Testis (tissue), 2 donors: ENCODE measurements at regions not wholly inside any gene's neighbourhood (a gene's known extent, or its start where the extent isn't known, plus 50 kb on each side); places are given as distances from the start of the nearest gene placed in this dataset.

Source experiments
- CTCF ChIP-seq, 3 experiments: fragments of 450-650 bp in 2 of 3; fragments of 200-600 bp in 1 of 3; sonication (generic) in 1 of 3; IDR thresholded peaks; one replicate each; pipeline ENCODE4 v1.5.1; 2016 to 2019; ENCODE audit warnings: antibody characterized with exemption in 3 of 3, mild to moderate bottlenecking in 2 of 3, moderate library complexity in 1 of 3
- POLR2A ChIP-seq: fragments of 450-650 bp; IDR thresholded peaks from one replicate; pipeline ENCODE4 v1.6.1; 2017; ENCODE audit warnings: antibody characterized with exemption, mild to moderate bottlenecking, moderate library complexity

GRCh38 chr19:30318936-30319335 lies 53.2 kb upstream of the ZNF536 start:
- no peak for TF ChIP-seq CTCF (IDR thresholded peaks at IDR 0.05)
- TF ChIP-seq POLR2A: no peak
